T1000 (cell line): ENCODE measurements at regions not wholly inside any gene's neighbourhood (a gene's known extent, or its start where the extent isn't known, plus 50 kb on each side); places are given as distances from the start of the nearest gene placed in this dataset.
"Not testable (repeated sequence)": the region's sequence is repeated elsewhere in the genome, so short reads cannot be mapped to it uniquely, and the experiment has no call there.

Experiments
- DNase-seq: peaks from one replicate; lab custom pipeline; 2025; ENCODE audit warnings: mixed read lengths; lab: John Stamatoyannopoulos, UW

DNA sequence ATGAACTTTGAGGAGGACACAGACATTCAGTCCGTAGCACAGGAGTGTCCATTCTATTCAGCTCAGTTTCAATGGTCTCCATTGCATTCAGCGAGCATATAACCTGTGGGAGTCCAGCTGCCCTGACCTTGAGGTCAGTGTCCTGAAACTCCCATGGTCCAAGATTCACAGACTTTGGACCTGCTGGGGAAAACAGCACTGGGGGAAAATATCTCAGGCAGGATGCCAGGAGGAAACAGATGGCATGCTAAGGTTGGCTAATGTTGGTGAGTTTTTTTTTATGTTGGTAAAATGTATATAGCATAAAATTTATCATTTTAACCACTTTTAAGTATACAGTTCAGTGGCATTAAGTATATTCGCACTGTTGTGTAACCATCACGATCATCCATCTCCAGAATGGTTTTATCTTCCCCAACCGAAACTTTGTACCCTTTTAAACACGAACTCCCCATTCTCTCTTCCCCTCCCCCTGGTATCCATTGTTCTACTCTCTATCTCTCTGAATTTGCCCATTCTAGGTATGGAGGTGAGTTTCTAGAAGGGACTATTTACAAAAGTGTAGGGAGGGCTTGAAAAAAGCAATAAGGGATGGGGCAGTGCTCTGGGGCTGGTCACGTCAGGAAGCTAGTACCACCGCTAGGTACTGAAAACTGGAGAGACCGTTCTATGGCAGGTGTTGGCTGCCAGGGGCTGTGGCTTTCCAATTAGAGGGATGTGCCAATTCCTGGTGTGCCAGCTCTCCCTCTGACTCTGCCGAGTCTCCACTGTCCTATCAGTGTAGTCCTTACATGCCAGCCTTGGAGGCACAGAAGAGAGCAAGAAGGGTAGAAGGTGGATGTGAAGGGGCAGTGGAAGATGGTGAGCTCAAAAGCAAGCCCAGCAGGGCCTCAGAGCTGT is 85.3 kb downstream of the FOXD2 start:
- DNase-seq, result no peak

DNA sequence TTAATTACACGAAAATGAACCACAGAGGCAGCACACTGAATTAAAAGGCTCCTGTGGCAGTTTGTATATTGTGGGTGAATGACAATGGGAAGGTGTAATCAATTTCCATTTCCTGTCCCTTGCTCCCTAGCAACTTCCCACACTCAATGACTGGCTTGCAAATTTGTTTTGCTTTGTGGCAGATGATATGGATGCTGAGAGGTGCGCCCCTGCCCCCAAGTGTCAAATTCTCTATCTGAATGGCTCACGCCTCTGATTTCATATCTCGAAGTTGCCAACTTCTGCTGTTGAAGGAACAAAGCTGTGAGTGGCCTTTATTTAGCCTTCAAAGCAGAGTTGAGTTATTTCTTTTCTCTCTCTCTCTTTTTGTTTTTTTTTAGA is 86.0 kb downstream of the FOXD2 start:
- no peak for DNase-seq

DNA sequence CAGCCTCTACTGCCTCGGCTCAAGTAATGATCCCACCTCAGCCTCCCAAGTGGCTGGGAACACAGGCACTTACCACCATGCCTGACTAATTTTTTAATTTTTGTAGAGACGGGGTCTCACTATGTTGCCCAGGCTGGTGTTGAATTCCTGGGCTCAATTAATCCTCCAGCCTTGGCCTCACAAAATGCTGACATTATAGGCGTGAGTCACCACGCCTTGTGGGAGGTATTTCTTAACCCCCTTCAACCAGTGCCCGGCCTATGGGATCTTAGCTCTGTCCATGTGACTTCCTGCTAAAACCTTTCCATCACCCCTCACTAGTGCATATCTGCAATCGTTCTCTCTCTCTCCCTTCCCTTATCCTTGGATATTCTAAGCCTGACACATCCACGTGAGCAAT is 86.4 kb downstream of the FOXD2 start:
- no peak for DNase-seq

DNA sequence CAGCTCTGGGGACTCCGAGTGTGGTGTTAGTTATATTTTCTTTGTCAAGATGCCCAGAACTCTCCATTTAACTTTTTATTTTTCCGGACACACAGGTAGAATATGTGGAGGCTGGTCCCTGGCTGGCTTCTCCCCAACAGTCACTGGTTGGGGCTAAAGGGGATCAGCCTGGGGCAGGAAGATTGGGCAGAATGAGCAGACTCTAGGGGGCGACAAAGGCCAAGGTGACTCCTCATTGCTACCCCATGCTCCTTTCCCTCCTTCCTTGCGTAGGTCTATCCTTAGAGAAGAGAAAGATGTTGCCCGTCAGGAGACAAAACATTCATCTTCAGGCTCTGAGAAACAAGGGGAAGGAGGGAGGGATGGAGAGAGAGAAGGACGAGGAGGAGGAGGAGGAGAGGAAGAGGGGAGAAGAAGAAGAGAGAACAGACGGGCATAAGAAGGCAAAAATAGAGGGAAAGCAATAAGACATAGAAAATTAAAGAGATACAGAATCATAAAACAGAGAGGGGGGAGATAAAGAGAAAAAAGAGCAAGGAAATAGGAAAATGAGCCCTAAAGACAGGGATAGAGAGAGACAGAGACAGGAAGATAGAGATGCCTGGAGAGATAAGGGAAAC is 89.9 kb downstream of the FOXD2 start:
- DNase-seq, result no peak

- DNase-seq, result no peak
Observed at GRCh38 chr1:47529520-47530098, 91.8 kb downstream of the FOXD2 start.

DNA sequence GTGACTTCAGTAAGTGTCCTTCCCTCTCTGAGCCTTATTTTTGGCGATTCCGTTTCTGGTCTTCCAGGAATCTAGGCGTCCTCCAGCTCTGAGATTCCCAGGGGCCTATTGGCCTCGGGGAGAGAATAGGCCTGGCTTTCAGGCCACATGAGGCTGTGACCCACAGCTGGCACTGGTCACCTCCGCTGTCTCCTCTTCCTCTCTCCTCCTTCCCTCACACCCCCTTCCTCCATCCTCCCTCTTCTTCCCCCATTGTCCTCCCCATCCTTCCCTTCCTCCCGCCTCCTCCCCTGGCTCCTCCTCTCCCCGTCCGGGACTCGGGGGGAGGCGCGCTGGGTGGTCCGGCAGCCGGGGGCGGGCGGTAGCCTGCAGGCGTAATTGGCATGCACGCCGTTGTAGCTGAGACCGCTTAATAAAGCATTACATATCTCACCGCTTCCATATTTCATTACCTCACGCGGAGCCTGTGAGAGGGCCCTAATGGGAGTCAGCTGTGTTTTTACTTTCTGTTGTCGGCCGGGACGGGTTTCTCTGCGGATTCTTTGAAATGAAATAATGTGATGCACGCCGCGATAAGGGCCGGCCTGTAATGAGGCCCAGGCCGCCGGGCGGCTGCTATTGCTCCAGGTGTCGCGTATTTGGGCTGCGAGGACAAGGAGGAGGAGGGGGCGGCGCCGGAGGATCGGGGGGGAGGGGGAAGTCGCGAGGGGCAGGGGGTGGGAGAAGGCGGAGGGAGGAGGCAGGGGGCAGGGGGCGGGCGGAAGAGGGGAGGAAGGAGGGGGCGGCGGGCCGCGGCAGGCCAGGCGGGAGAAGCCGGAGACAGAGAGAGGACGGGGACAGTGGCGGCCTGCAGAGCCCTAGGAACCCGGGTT is 95.3 kb downstream of the FOXD2 start:
- no peak for DNase-seq

DNA sequence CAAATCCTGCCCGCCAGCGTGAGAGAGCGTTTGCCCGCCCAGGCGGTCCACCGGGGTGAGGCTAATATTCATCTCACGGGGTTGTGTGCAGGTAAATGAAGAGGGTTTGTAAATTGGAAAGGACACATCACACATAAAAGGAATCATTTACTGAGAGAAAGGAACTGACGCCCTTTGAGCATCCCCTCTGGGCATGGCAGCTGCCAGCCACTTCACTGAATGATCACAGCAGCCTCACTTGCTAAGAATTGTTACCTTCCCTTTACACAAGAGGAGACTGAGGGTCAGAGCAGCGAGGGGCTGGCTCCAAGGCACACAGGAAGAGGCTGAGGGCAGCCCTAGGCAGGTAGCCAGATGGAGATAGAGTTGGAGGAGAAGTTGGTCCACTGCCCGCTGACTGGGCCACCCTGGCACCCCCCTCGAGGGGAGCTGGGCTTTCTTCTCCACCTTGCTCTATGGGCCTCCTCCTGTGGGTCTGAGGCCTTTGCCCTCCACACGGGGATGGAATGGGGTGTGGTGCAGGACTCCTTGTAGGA is 96.0 kb downstream of the FOXD2 start:
- no peak for DNase-seq

DNA sequence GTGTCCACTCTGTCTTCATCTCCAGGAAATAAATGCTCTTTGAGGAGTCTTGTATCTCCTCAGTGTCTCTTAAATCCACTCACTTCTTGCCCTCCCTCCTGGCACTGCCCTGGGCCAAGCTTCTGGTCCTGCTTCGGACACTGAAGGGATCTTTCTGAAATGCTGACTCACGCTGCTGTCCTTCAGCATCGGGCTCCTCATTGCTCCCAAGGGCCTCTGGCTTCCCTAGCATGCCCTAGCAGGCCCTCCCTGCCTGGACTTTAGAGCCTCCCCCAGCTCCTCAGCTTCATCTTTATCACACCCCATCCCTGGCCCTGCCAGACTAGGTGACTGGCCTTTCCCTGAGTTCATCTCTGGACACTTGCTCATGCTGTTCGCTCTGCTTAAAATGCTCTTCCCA is 96.6 kb downstream of the FOXD2 start:
- no peak for DNase-seq

GRCh38 chr1:47536646-47537118 is 98.8 kb downstream of the FOXD2 start:
- DNase-seq, result no peak

DNA sequence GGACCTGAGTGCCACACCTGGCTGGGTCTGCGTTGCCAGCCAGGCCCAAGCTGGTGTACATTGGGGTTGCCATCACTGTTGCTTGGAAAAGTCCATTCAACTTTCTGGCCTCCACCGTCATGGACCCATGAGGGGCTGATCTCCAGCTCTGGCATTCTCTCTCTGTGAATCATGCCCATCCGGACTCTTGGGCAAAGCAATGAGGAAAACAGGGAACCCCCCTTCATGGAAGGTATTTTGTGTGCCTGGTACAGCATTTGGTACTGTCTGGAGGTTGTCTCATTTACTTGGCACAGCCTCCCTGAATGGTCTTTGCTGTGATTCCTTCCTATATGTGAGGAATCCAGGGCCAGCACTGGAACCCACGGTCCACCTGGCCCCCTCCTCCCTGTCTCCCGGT is 99.4 kb downstream of the FOXD2 start:
- DNase-seq, result no peak

GRCh38 chr1:47537966-47538365 is 100.1 kb downstream of the FOXD2 start:
- DNase-seq, result no peak

DNA sequence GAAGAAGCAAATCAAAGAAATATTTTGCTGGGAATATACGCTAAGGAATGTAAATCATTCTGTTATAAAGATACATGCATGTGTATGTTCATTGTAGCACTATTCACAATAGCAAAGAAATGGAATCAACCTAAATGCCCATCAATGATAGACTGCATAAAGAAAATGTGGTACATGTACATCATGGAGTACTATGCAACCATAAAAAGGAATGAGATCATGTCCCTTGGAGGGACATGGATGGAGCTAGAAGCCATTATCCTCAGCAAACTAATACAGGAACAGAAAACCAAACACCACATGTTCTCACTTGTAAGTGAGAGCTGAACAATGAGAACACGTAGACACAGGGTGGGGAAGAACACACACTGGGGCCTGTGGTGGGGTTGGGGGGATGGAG is 100.7 kb downstream of the FOXD2 start:
- not testable (repeated sequence) for DNase-seq

DNA sequence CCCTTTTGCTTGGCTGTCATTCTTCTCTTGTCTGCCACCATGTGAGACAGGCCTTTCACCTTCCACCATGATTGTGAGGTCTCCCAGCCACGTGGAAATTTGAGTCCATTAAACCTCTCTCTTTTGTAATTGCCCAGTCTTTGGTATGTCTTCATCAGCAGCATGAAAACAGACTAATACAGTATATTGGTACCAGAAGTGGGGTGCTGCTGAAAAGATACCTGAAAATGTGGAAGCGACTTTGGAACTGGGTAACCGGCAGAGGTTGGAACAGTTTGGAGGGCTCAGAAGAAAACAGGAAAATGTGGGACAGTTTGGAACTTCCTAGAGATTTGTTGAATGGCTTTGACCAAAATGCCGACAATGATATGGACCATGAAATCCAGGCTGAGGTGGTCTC is 103.9 kb downstream of the FOXD2 start:
- DNase-seq, result not testable (repeated sequence)

- not testable (repeated sequence) for DNase-seq
Observed at GRCh38 chr1:47543089-47543488, 105.2 kb downstream of the FOXD2 start.

- DNase-seq, result no peak
Observed at GRCh38 chr1:47545912-47546483, 108.2 kb downstream of the FOXD2 start.

DNA sequence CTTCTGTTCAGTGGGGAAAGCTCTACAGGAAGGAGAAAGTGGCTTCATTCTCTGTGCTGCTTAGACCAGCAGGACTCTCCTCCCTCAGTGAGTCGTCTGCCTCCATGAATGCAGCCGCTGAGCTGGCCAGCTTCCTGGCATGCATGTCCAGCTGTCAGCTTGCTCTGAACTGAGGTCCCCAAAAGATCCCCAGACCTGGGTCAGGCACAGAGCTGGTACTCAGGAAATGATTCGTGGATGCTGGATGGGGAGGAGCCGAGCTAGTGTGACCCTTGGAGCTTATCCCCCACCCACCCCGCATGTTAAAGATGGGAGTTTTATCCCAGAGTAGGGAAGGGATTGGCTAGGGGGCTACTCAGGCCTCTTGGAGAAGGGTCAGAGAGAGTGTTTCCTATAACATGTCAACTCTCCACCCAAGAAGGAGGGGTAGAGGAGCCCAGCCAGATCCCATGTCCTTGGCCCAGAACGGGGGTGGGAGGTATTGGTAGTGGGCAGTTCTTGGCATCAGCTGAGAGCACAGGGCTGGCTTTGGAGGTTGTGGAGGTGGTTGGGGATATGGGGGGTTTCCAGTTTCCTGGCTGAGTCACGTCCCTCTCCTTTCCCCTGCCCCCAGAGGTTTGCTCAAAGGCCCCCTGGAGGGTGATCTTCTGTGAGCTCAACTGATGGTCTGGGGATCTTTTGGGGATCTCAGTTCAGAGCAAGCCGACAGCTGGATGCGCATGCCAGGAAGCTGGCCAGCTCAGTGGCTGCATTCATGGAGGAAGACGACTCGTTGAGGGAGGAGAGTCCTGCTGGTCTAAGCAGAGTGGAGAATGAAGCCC is 110.1 kb downstream of the FOXD2 start:
- DNase-seq, result no peak

- DNase-seq, result no peak
Observed at GRCh38 chr1:47548637-47549036, 110.8 kb downstream of the FOXD2 start.

DNA sequence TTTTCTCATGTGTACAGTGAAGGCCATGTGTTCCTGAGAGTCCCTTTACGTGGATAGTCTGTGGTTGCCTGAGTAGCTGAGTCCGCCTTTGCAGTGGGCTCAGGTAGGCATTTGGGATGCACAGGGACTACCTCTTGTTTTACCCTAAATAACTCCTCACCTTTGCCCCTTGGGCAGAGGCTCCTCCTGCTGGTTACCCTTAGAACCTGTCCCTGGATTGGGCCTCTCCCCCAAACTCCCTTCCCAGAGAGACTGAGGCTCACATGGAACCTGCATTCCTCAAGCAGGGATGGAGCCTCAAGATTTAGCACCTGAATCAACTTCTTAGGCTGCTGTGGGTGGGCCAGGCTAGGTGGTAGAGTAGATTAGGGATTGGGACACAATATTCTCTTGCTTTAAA is 111.7 kb downstream of the FOXD2 start:
- DNase-seq, result no peak

GRCh38 chr1:47550929-47551328 is 113.1 kb downstream of the FOXD2 start:
- no peak for DNase-seq

GRCh38 chr1:47551971-47552528 is 114.2 kb downstream of the FOXD2 start:
- DNase-seq, result no peak
